ENCODE measurements at regions not wholly inside any gene's neighbourhood (a gene's known extent, or its start where the extent isn't known, plus 50 kb on each side); places are given as distances from the start of the nearest gene placed in this dataset.

GRCh38 chr11:110526323-110526722 is 96.6 kb downstream of the FDX1 start:
- H3K4me3 ChIP-seq (ENCODE audit: low read depth, low read length): no peak overlapping the region
- in situ Hi-C loops (cut with HindIII; ENCODE audit: low sequenced_read_pairs): no loop called here
- no peak for DNase-seq (ENCODE audit: low read depth, low spot score)
- TF ChIP-seq CTCF (IDR thresholded peaks at IDR 0.05; ENCODE audit: low read depth, low read length): no peak

Measured in astrocyte of the spinal cord (primary cell).